Body of pancreas (tissue), 4 donors: ENCODE measurements at regions not wholly inside any gene's neighbourhood (a gene's known extent, or its start where the extent isn't known, plus 50 kb on each side); places are given as distances from the start of the nearest gene placed in this dataset.

Source experiments
- ATAC-seq: fragments of 150-250 bp; one replicate; pipeline ENCODE4 v1.9.1; 2016
- DNase-seq, 4 donors: peaks; one replicate each; pipeline ENCODE4 v3.0.0-alpha.2; 2019
- H3K27ac ChIP-seq, 4 donors: fragments of 200-600 bp; sonication (generic); 1 replicate in 3 of 4; 2 replicates in 1 of 4; pipeline versions ENCODE4 v1.5.1 to v1.6.1; 2016 to 2019; ENCODE audit warnings: mild to moderate bottlenecking in 1 of 4, mixed read lengths in 1 of 4, moderate library complexity in 1 of 4
- H3K27me3 ChIP-seq, 2 donors: fragments of 200-600 bp; sonication (generic); one replicate each; pipeline ENCODE4 v1.6.0; 2016; ENCODE audit warnings: mild to moderate bottlenecking in 1 of 2
- H3K36me3 ChIP-seq, 2 donors: fragments of 200-600 bp; sonication (generic); replicated peaks in 1 of 2; 2 replicates each; pipeline ENCODE4 v1.5.1; 2016; ENCODE audit warnings: low read depth in 2 of 2; ENCODE audit not compliant: insufficient read depth in 1 of 2
- H3K4me1 ChIP-seq: fragments of 200-600 bp; sonication (generic); one replicate; pipeline ENCODE4 v1.6.0; 2016
- H3K4me3 ChIP-seq, 2 donors: fragments of 200-600 bp; sonication (generic); 1 replicate in 1 of 2; 2 replicates in 1 of 2; pipeline ENCODE4 v1.5.1; 2016 to 2019
- H3K9me3 ChIP-seq, 3 donors: fragments of 200-600 bp; sonication (generic); 1 replicate in 2 of 3; 2 replicates in 1 of 3; pipeline ENCODE4 v1.5.1; 2016
- CTCF ChIP-seq, 7 experiments: fragments of 450-650 bp in 4 of 7; fragments of 200-600 bp in 3 of 7; sonication (generic) in 3 of 7; IDR thresholded peaks; one replicate each; pipeline ENCODE4 v1.5.1; 2016 to 2019; ENCODE audit warnings: antibody characterized with exemption in 7 of 7
- POLR2A ChIP-seq, 3 donors: fragments of 450-650 bp; IDR thresholded peaks; one replicate each; pipeline ENCODE4 v1.6.1; 2016; ENCODE audit warnings: antibody characterized with exemption in 3 of 3, mild to moderate bottlenecking in 2 of 3
- WGBS, 2 donors: methylation state at CpG; one replicate each; pipeline ENCODE4 v1.1.5; 2017; 5-methylcytosine and 5-hydroxymethylcytosine counted together
- intact Hi-C: fragments of 100-400 bp; cut with DNase I; formaldehyde crosslinking; loops from one replicate; pipeline ENCODE4 v1.15.1; 2023

DNA sequence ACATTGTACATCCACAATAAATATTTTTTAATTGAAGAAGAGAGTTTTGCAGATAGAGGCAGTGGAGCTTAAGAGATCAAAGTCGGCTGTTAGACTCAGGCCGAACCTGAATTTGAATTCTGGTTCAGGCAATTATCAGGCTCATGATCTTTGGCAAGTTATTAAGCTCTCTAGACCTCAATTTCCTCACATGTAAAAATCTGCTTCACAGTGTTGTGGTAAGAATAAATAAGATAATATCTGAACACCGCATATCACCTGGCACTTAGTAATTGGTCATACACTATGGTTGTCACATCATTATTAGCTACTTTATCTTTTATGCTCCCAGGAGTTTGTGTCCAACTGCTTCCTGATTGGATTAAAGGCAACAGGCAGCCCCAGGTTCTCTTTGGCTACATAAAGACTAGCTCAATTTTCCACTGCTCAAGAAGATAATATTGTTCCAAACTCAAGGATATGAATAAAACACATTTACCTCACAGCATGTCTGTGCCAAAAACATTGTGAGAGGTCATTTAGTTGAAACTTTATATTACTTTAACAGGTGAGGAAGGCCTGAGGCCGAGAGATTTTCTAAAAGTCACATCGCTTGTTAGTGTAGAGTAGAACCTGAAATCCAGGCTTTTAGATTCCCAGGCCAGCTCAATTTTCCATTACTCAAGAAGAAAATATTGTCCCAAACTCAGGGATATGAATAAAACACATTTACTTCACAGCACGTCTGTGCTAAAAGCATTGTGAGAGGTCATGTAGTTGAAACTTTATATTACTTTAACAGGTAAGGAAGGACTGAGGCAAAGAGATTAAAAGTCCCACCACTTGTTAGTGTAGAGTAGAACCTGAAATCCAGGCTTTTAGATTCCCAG is 289.2 kb upstream of the PTGER4 start:
- Histone ChIP-seq H3K4me3 (no peak overlapping the region), H3K27me3 (no peaks in the 10 kb centered on the region), H3K36me3 (no peaks in the 10 kb centered on the region), H3K27ac (no peak overlapping the region), H3K4me1 (no peaks in the 10 kb centered on the region), H3K9me3 (no peaks in the 10 kb centered on the region)
- intact Hi-C loops, result no loop called here
- no peak for DNase-seq
- 63 to 69% methylated on average over 6 of the region's 6 CpGs for whole genome bisulfite sequencing, 2 donors
- TF ChIP-seq POLR2A (IDR thresholded peaks at IDR 0.05) (no peak), CTCF (IDR thresholded peaks at IDR 0.05) (no peak)
- ATAC-seq, result no peak

DNA sequence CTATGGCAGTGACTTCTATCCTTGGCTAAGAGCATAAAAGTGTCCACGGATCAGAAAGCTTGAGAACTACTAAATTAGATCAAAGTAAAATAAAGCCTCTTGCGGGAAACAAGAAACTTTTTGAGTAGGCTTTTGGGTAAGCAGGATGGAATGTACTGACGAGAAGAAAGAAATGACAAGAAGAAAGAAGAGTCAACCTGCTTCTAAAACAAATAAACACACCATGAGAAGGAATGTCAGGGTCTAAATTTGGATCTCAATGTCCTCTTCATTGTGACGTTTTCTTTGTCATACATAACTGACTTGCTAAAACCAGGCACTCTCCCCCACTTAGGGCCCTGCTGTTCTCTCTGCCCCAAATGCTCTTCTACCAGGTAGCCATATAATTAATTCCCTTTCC is 290.1 kb upstream of the PTGER4 start:
- WGBS, 2 donors, result 69 to 73% methylated on average over 4 of the region's 4 CpGs
- no peaks in the 10 kb centered on the region for H3K36me3 ChIP-seq
- no peaks in the 10 kb centered on the region for H3K4me1 ChIP-seq
- no peak overlapping the region for H3K27ac ChIP-seq
- no peak overlapping the region for H3K4me3 ChIP-seq
- no peaks in the 10 kb centered on the region for H3K9me3 ChIP-seq
- ATAC-seq (no peak), DNase-seq (no peak)
- H3K27me3 ChIP-seq, result no peaks in the 10 kb centered on the region
- no peak for TF ChIP-seq POLR2A (IDR thresholded peaks at IDR 0.05)
- TF ChIP-seq CTCF (IDR thresholded peaks at IDR 0.05), result no peak
- intact Hi-C loops, result no loop called here

GRCh38 chr5:40386289-40386688 is 293.4 kb upstream of the PTGER4 start:
- no peak for ATAC-seq
- Histone ChIP-seq H3K4me1 (no peaks in the 10 kb centered on the region), H3K27me3 (no peaks in the 10 kb centered on the region), H3K27ac (no peak overlapping the region), H3K4me3 (no peak overlapping the region), H3K36me3 (no peaks in the 10 kb centered on the region), H3K9me3 (no peaks in the 10 kb centered on the region)
- 55 to 77% methylated on average over 3 of the region's 3 CpGs for WGBS, 2 donors
- TF ChIP-seq POLR2A (IDR thresholded peaks at IDR 0.05) (no peak), CTCF (IDR thresholded peaks at IDR 0.05) (no peak)
- intact Hi-C loops, result no loop called here
- DNase-seq, result peak in 1 of 4 donors; percentile 5

DNA sequence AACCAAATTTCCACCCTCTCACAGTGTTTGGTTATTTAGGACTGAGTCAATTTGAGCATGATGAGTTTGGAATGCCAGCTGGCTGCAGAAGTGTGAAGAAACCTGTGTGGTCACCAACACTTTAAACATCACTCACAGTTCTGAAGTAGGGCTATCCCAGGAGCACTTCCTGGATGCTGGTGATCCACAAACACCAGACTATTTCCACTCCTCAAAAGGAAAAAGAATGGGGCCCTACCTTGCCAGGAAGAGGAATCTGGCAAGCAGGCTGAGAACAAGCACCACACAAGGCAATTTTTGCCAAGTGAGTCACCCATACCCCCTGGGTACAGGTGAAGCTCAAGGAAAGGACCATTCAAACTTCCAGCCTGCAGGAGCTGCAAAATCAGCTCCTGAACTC is 294.2 kb upstream of the PTGER4 start:
- no peak for ATAC-seq
- no peak overlapping the region for H3K27ac ChIP-seq

More for the DNA sequence above, 294.2 kb upstream of the PTGER4 start:
- Histone ChIP-seq H3K9me3 (no peaks in the 10 kb centered on the region), H3K36me3 (no peaks in the 10 kb centered on the region), H3K27me3 (no peaks in the 10 kb centered on the region), H3K4me1 (no peaks in the 10 kb centered on the region), H3K4me3 (no peak overlapping the region)
- no peak for DNase-seq
- TF ChIP-seq POLR2A (IDR thresholded peaks at IDR 0.05) (no peak), CTCF (IDR thresholded peaks at IDR 0.05) (no peak)
- intact Hi-C loops, result no loop called here
